Activated B cell treated with CpG ODN at 0.5 μM for 24 hours (primary cell): ENCODE measurements at regions not wholly inside any gene's neighbourhood (a gene's known extent, or its start where the extent isn't known, plus 50 kb on each side); places are given as distances from the start of the nearest gene placed in this dataset.

Source experiments
- ATAC-seq: fragments of 200-7000 bp; cut with Tn5 transposase; one replicate; pipeline ENCODE4 v1.10.0; 2021; ENCODE audit warnings: low read depth, mild to moderate bottlenecking, moderate library complexity
- CTCF ChIA-PET: fragments of 350-600 bp; sonication (Branson Sonifier 250); formaldehyde crosslinking; loops from one replicate; lab custom pipeline; 2021; ENCODE audit warnings: antibody characterized with exemption; lab: Charles Lee
- POLR2A ChIA-PET: fragments of 350-600 bp; sonication (Branson Sonifier 250); formaldehyde crosslinking; loops from one replicate; lab custom pipeline; 2021; ENCODE audit warnings: antibody characterized with exemption; lab: Charles Lee
- DNase-seq: peaks from one replicate; pipeline ENCODE4 v3.0.0; 2022
- H3K27ac Mint-ChIP-seq: one replicate; pipeline ENCODE4 v1.8.0; 2020; ENCODE audit warnings: mixed read lengths
- H3K27me3 Mint-ChIP-seq: one replicate; pipeline ENCODE4 v1.8.0; 2021; ENCODE audit warnings: mixed read lengths
- H3K36me3 Mint-ChIP-seq: one replicate; pipeline ENCODE4 v1.8.0; 2021; ENCODE audit warnings: low read depth, mixed read lengths
- H3K4me1 Mint-ChIP-seq: one replicate; pipeline ENCODE4 v1.8.0; 2021; ENCODE audit warnings: mixed read lengths
- H3K4me3 Mint-ChIP-seq: one replicate; pipeline ENCODE4 v1.8.0; 2020; ENCODE audit warnings: mild to moderate bottlenecking, mixed read lengths
- H3K9me3 Mint-ChIP-seq: one replicate; pipeline ENCODE4 v1.8.0; 2020; ENCODE audit warnings: mixed read lengths
- intact Hi-C: fragments of 100-400 bp; cut with micrococcal nuclease; formaldehyde crosslinking; loops from one replicate; pipeline ENCODE4 v1.15.1; 2024
- TF ChIP-seq, protein P1 (sequence below): fragments of 200-600 bp; IDR thresholded peaks from one replicate; pipeline ENCODE4 v1.8.0; 2022; ENCODE audit warnings: antibody characterized with exemption, mild to moderate bottlenecking

DNA sequence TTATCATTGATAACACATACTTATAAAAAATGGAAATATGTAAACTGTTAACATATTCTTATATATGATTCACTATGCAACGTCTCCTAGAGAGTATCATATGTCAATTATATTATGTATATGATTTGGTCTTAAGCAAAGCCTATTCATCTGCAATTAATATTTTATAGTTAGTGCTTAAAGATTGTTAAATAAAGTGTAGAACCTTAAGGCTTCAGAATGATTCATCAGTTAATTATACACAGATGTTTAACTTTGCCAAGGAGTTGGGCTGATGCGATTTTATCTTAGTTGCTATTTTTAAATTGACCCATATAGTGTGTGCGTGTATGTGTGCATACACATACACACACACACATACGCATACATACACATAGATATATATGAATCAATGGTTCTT, 323.1 kb downstream of the RBM43 start:
- ATAC-seq (no peak), DNase-seq (no peak)
- Mint-ChIP-seq H3K36me3 (no peaks in the 10 kb centered on the region), H3K27ac (no peak overlapping the region), H3K4me1 (no peaks in the 10 kb centered on the region), H3K27me3 (no peaks in the 10 kb centered on the region), H3K4me3 (no peak overlapping the region), H3K9me3 (no peaks in the 10 kb centered on the region)
- intact Hi-C loops, result no loop called here
- ChIA-PET CTCF (no interaction called here), POLR2A (no interaction called here)
- TF ChIP-seq, protein P1, sequence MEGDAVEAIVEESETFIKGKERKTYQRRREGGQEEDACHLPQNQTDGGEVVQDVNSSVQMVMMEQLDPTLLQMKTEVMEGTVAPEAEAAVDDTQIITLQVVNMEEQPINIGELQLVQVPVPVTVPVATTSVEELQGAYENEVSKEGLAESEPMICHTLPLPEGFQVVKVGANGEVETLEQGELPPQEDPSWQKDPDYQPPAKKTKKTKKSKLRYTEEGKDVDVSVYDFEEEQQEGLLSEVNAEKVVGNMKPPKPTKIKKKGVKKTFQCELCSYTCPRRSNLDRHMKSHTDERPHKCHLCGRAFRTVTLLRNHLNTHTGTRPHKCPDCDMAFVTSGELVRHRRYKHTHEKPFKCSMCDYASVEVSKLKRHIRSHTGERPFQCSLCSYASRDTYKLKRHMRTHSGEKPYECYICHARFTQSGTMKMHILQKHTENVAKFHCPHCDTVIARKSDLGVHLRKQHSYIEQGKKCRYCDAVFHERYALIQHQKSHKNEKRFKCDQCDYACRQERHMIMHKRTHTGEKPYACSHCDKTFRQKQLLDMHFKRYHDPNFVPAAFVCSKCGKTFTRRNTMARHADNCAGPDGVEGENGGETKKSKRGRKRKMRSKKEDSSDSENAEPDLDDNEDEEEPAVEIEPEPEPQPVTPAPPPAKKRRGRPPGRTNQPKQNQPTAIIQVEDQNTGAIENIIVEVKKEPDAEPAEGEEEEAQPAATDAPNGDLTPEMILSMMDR, result no peak

DNA sequence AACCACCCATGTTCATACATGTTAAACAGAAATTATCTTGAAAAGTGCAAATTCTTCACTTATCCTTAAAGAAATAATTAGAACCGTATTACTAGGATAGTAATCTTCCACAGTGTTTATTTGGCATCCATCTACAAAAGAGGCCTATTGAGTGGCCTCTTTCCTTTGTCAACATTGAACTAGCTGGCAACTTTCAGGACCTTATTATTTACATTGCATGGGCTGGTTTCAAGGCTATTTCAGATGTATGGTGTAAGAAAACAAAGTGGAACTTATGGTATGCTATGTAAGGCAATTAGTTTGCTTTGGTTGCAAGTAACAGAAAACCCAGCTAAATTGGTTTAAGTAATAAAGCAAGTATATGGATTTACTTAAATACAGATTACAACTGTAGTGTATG, 324.6 kb downstream of the RBM43 start:
- TF ChIP-seq, protein P1, result no peak
- POLR2A ChIA-PET, result no interaction called here
- ATAC-seq, result no peak

DNA sequence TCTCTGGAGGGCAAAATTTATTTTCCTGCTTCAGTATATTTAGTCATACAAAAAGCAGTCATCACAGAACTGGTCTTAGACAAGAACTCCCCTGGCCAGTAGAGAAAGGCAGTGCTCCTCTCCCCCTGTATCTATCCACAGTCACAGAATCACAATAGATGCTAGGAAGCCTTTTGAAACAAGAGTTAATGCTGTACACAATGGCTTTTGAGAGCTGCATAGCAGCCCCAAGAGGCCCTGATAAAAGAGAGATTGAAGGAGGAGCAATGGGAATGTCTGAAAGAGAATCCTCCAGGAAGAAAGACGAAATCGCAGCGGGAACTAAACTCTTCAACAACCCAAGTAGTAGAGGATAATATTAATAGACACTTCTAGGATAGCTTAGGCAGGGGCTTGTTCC, 330.2 kb downstream of the RBM43 start:
- POLR2A ChIA-PET, result no interaction called here
- Mint-ChIP-seq H3K27me3 (no peaks in the 10 kb centered on the region), H3K4me1 (no peaks in the 10 kb centered on the region), H3K36me3 (no peaks in the 10 kb centered on the region), H3K4me3 (no peak overlapping the region), H3K9me3 (no peaks in the 10 kb centered on the region), H3K27ac (no peak overlapping the region)
- ATAC-seq (no peak), DNase-seq (no peak)
- intact Hi-C loops, result no loop called here
- TF ChIP-seq, protein P1, result no peak
- CTCF ChIA-PET, result no interaction called here

More for the DNA sequence above, 324.6 kb downstream of the RBM43 start:
- H3K27me3 Mint-ChIP-seq, result no peaks in the 10 kb centered on the region
- no peaks in the 10 kb centered on the region for H3K36me3 Mint-ChIP-seq
- H3K27ac Mint-ChIP-seq, result no peak overlapping the region
- intact Hi-C loops, result no loop called here
- no peaks in the 10 kb centered on the region for H3K4me1 Mint-ChIP-seq
- CTCF ChIA-PET, result no interaction called here
- no peak overlapping the region for H3K4me3 Mint-ChIP-seq
- H3K9me3 Mint-ChIP-seq, result no peaks in the 10 kb centered on the region
- DNase-seq, result no peak

DNA sequence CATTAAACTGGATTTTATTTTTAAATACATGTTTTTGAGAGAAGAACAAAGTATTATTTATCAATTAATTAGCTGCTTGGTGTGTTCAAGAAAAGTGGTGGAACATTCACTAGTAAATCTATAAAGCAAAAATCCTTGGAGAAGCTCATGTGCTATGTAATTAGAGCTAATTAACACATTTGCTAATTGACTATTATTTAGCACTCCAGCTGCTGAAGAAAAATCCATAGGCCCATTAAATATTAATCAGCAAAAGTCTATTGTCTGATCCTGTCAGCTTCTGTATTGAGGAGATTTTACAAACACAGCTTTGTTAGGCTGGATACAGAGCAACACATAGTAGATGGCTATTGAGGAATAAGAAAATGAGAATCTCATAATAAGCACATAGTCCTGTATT, 336.1 kb downstream of the RBM43 start:
- Mint-ChIP-seq H3K9me3 (no peaks in the 10 kb centered on the region), H3K4me1 (no peaks in the 10 kb centered on the region), H3K27ac (no peak overlapping the region), H3K36me3 (no peaks in the 10 kb centered on the region), H3K4me3 (no peak overlapping the region), H3K27me3 (no peaks in the 10 kb centered on the region)
- ATAC-seq, result no peak
- CTCF ChIA-PET, result no interaction called here
- TF ChIP-seq, protein P1, result no peak
- POLR2A ChIA-PET, result no interaction called here
- intact Hi-C loops, result no loop called here
- DNase-seq, result no peak

DNA sequence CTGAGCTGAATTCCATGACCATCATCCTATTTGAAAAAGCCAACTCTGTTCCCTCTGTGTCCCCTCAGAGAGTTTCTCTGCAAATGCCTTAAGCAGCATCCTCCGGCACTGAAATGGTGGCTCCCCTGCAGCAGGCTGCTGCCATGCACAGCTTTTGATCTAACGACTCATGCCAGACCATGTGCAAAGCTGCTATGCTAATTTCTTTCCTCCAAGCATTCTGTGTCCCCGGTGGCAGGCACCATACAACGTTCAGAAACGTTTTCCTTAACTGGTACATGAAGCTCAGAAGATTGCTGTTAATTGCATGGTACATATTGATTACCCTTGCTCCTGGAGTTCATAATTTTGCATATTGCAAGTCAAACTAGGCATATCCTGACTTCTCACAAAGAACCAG, 336.8 kb downstream of the RBM43 start:
- TF ChIP-seq, protein P1, result no peak

More for the DNA sequence above, 336.8 kb downstream of the RBM43 start:
- Mint-ChIP-seq H3K36me3 (no peaks in the 10 kb centered on the region), H3K27ac (no peak overlapping the region), H3K9me3 (no peaks in the 10 kb centered on the region), H3K4me1 (no peaks in the 10 kb centered on the region), H3K27me3 (no peaks in the 10 kb centered on the region), H3K4me3 (no peak overlapping the region)
- ATAC-seq (no peak), DNase-seq (no peak)
- intact Hi-C loops, result no loop called here
- ChIA-PET CTCF (no interaction called here), POLR2A (no interaction called here)
